HG02885 (cell line): ENCODE measurements at regions not wholly inside any gene's neighbourhood (a gene's known extent, or its start where the extent isn't known, plus 50 kb on each side); places are given as distances from the start of the nearest gene placed in this dataset.
"Not testable (repeated sequence)": the region's sequence is repeated elsewhere in the genome, so short reads cannot be mapped to it uniquely, and the experiment has no call there.

Experiments used
- ATAC-seq: cut with Tn5 transposase; IDR thresholded peaks from one replicate; pipeline ENCODE4 v1.9.1; 2021; ENCODE audit warnings: mild to moderate bottlenecking; ENCODE audit not compliant: unreplicated experiment, poor library complexity

DNA sequence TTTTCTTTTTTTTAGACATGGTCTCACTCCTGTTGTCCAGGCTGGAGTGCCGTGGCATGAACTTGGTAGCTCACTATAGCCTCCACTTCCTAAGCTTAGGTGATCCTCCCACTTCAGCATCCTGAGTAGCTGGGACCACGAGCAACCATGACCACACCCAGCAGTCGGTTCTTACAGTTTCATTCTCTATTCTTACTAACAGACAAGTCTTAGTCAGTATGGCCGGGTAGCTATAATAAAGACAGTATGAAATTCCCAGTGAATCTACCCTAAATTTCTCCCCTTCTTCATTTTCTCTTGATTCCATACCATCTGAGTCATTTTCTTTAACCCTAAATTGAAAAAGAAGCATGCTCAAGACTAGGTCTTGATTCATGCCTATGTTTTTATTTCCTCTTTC lies 775.3 kb upstream of the NRXN1 start:
- ATAC-seq = no peak

DNA sequence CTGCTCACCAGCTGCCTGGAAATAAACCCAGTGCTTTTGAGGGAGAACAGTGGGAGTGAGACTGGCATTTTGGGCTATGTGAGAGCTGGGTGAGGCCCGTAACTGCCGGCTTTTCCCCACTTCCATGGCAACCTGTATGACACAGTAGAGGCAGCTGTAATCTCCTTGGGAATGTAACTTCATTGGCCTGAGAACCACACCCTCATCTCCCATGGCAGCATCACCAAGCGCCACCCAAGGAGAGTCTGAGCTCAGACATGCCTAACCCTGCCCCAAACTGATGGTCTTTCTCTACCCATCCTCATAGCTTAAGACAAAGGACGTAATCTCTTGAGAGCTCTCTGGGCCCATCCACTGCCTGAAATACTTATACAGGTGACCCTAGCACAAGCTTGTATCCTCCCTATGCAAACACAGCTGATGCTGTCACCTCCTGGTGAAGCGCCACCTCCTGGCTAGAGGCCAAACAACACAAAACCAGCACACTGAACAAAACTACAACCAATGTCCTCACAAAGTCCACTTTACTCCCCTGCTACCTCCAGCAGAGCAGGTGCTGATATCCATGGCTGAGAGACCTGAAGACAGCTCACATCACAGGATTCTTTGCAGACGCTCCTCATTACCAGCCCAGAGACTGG lies 763.4 kb upstream of the NRXN1 start:
- ATAC-seq = no peak

DNA sequence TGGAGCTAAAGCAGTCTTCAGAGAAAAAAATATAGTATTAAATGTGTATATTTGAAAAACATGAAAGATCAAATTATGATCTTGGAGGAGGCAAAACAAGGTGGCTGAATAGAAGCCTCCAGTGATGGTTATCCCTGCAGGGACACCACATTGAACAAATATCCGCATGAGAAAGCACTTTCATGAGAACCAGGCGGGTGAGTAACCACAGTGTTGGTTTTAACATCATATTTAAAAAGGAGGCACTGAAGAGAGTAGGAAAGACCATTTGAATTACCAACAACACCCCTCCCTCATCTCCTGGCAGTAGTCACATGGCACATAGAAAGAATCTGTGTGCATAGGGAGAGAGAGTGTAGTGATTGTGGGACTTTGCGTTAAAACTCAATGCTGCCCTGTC lies 759.6 kb upstream of the NRXN1 start:
- ATAC-seq = no peak

- no peak for ATAC-seq
These were observed 758.9 kb upstream of the NRXN1 start for GRCh38 chr2:51790854-51791253.

- no peak for ATAC-seq
These were observed 758.0 kb upstream of the NRXN1 start for GRCh38 chr2:51789918-51790317.

GRCh38 chr2:51782921-51783765 lies 751.2 kb upstream of the NRXN1 start:
- ATAC-seq = no peak

GRCh38 chr2:51781691-51782090 lies 749.8 kb upstream of the NRXN1 start:
- ATAC-seq = no peak

DNA sequence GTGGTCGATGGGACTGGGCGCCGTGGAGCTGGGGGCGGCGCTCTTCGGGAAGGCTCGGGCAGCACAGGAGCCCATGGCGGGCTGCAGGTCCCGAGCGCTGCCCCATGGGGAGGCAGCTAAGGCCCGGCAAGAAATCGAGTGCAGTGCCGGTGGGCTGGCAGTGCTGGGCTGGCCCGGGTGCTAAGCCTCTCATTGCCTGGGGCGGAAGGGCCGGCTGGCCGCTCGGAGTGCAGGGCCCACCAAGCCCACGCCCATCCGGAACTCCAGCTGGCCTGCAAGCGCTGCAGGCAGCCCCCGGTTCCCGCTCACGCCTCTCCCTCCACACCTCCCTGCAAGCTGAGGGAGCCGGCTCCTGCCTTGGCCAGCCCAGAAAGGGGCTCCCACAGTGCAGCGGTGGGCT lies 748.4 kb upstream of the NRXN1 start:
- no peak for ATAC-seq

DNA sequence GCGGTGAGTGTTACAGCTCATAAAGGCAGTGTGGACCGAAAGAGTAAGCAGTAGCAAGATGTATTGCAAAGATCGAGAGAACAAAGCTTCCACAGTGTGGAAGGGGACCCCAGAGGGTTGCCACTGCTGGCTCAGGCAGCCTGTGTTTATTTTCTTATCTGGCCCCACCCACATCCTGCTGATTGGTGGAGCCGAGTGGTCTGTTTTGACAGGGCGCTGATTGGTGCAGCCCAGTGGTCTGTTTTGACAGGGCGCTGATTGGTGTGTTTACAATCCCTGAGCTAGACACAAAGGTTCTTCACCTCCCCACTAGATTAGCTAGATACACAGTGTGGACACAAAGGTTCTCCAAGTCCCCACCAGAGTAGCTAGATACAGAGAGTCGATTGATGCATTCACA lies 747.8 kb upstream of the NRXN1 start:
- ATAC-seq = not testable (repeated sequence)

- no peak for ATAC-seq
These were observed 746.9 kb upstream of the NRXN1 start for GRCh38 chr2:51778806-51779205.

DNA sequence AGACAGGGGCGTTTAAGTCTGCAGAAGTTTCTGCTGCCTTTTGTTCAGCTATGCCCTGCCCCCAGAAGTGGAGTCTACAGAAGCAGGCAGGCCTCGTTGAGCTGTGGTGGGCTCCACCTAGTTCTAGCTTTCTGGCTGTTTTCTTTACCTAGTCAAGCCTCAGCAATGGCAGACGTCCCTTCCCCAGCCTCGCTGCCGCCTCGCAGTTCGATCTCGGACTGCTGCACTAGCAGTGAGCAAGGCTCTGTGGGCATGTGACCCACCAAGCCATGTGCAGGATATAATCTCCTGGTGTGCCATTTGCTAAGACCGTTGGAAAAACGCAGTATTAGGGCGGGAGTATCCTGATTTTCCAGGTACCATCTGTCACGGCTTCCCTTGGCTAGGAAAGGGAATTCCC lies 742.7 kb upstream of the NRXN1 start:
- not testable (repeated sequence) for ATAC-seq

DNA sequence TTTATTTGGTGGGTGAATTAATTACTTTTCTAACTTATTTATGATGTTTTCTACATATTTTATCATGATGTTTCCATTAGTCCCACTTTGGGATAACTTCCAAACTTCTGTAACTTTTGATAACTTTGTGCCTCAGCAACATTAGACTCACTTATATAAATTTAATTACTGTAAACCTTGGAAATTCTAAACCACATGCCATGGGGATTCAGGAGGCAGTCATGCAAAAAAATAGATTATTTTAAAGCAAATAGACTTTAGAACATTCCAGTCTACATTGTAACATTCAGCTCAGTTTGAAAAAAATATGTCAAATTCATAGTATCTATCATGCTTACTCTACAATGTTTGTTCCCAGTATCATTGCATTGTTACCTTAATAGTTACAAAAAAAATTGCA lies 728.5 kb upstream of the NRXN1 start:
- no peak for ATAC-seq

DNA sequence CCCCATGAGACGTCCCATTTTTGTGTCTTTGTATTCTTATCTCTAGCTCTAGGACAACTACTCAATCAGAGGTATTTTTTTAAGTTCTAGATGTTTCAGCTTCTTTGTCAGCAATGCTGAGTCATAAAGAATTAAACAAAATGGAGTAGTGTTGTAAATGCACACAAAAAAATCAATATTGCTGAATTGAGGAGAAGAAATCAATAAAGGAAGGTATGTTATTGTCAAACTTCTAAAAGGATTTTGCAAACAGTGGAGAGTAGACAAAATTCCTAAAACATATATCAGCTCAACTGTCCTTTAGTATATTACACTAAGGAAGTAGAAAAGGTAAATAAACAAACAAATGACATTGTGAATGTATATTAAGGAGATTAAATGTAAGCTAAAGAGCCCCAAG lies 726.1 kb upstream of the NRXN1 start:
- no peak for ATAC-seq

DNA sequence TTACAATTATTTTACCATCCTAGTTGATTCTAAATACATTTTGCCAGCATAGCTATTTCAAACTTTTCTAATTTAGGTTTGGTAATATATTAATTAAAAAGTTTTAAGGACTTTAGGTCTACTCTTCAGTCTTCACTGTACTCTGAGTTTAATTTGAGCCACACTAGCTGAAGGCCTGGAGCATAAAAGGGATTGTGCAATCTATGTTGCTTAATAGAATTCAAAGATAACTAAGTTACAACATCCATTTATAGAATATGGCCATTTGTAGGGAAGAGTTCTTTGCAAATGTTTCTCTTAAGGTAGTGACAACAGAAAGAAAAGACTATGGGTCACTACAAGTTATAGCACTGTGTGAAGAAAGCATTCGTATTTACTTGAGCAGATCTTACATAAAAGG lies 702.2 kb upstream of the NRXN1 start:
- no peak for ATAC-seq

- no peak for ATAC-seq
These were observed 691.8 kb upstream of the NRXN1 start for GRCh38 chr2:51723691-51724090.

DNA sequence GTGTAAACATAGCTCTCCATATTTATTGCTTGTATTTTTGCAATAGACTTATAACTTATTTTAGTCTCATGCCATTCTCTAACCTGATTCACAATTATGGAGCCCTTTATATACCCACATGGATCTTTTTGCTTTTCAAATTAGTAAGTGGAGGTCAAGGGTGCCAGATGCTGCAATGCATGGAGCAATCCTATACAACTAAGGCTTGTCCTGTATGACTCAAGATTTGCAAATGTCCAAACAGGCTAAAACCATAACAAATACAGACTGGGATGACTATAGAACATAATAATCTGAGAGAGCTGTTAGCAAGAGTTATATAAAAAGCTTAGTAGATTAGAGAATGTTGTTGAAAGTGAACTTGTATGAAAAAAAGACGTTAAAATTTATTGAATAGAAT lies 690.4 kb upstream of the NRXN1 start:
- ATAC-seq = no peak

GRCh38 chr2:51720826-51721225 lies 688.9 kb upstream of the NRXN1 start:
- no peak for ATAC-seq

DNA sequence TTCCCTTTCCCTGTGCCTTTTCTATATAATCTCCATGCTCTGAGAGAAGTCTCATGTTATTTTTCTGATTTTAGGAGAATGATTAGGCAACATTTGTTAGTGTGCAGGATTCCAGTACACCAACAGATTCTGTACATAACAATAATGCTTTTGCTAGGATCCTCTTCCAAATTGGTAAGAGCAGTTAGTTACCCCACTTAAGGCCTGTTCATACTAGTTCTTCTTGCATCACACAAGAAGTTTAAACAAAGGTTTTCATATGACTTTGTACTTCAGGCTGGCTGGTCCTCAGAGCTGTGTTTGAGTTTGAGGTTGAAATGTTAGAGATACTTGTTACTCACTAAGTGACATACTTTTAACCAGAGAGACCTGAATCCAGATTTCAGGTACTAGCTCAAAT lies 686.9 kb upstream of the NRXN1 start:
- ATAC-seq = no peak

DNA sequence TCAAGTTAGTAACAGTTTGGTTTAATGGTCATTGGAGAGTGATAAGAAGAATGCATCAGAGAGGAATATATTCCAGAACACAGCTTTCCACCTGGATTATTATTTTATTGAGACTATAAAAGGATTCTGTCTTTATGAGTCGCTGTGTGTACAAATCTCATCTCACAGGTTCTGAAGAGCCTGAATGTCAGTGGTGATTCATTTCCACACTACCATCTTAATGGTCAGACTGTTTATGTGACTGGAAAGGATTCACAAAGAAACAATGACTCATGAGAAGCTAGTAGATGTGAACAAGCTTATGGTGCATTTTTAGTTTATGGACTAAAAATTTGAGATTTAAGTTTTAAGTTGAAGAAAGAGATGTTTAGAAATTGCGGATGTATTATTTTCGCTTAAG lies 685.4 kb upstream of the NRXN1 start:
- no peak for ATAC-seq

DNA sequence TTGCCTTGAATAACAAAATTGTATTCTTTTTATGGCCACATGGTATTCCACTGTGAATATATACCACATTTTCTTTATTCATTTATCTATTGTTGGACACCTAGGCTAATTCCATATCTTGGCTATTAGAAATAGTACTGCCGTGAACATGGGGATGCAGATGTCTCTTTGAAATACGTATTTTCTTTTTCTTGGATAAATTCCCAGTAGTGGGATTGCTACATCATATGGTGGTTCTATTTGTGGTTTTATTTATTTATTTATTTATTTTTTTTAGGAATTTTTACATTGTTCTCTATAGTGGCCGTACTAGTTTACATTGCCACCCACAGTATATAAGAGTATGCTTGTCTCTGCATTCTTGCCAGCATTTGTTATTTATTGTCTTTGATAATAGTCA lies 679.8 kb upstream of the NRXN1 start:
- no peak for ATAC-seq

DNA sequence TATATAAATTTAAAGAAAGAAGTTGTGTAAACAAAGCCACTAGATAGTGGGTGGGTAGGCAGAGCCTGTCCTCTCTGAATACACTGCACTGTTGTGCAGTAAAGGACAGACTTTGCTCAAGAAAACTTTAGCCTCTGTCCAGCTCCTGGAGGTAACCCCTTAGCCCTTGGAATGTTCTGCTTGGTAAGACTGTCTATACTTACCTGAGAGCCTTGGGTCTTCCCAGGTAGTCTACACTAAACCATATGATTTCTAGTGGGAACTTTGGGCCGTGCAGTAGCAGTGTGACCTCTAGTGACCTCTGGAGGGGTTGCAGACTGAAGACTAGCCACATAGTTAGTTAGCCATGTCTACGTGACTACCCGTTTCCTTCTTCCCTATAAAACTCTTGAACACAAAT lies 678.3 kb upstream of the NRXN1 start:
- peak; percentile 78 for ATAC-seq

DNA sequence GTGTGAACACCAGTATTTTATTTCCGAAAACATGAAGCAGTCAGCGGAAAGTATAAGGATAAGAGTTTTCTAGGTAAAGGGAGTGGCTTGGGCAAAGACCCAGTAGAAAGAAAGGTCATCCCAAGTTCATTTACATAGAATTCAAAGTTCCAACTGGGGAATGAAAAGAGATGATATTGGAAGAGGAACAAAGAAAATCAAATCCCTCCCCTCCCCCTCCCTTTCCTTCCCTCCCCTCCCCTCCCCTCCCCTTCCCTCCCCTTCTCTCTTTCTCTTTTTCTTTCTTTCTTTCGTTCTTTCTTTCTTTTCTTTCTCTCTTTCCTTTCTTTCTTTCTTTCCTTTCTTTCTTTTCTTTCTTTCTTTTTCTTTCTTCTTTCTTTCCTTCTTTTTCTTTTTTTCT lies 675.7 kb upstream of the NRXN1 start:
- no peak for ATAC-seq
